Activated naive CD8-positive, alpha-beta T cell treated with anti-CD3 and anti-CD28 coated beads, Interleukin-2, amount 10 ng/mL, durations not matched to agents 7 days and 5 days (primary cell): ENCODE measurements at regions not wholly inside any gene's neighbourhood (a gene's known extent, or its start where the extent isn't known, plus 50 kb on each side); places are given as distances from the start of the nearest gene placed in this dataset.

Experiments used
- ATAC-seq: fragments of 150-1000 bp; cut with Tn5 transposase; one replicate; pipeline ENCODE4 v1.10.0; 2021; ENCODE audit warnings: low read depth, moderate library complexity
- POLR2A ChIA-PET: fragments of 350-600 bp; sonication (Branson Sonifier 250); formaldehyde crosslinking; loops from one replicate; lab custom pipeline; 2021; ENCODE audit warnings: antibody characterized with exemption; lab: Charles Lee
- DNase-seq: peaks from one replicate; pipeline ENCODE4 v3.0.0; 2021
- H3K27ac Mint-ChIP-seq: one replicate; pipeline ENCODE4 v1.8.0; 2022; ENCODE audit warnings: mild to moderate bottlenecking, mixed read lengths
- H3K27me3 Mint-ChIP-seq: one replicate; pipeline ENCODE4 v1.8.0; 2022; ENCODE audit warnings: mild to moderate bottlenecking, moderate library complexity, mixed read lengths
- H3K36me3 Mint-ChIP-seq: one replicate; pipeline ENCODE4 v1.8.0; 2021; ENCODE audit warnings: mild to moderate bottlenecking, mixed read lengths
- H3K4me1 Mint-ChIP-seq: one replicate; pipeline ENCODE4 v1.8.0; 2021; ENCODE audit warnings: mixed read lengths
- H3K4me3 Mint-ChIP-seq: one replicate; pipeline ENCODE4 v1.8.0; 2022; ENCODE audit warnings: mild to moderate bottlenecking, moderate library complexity, mixed read lengths
- H3K9me3 Mint-ChIP-seq: one replicate; pipeline ENCODE4 v1.8.0; 2021; ENCODE audit warnings: mixed read lengths

- DNase-seq = no peak
- Mint-ChIP-seq H3K27me3 (no peaks in the 10 kb centered on the region), H3K36me3 (no peaks in the 10 kb centered on the region), H3K27ac (no peak overlapping the region), H3K4me1 (no peaks in the 10 kb centered on the region), H3K4me3 (no peak overlapping the region), H3K9me3 (peaks cover 2% of the 10 kb centered on the region)
- no peak for ATAC-seq
- POLR2A ChIA-PET = no interaction called here
These were observed 302.8 kb downstream of the FSCB start for GRCh38 chr14:44204061-44204835.

DNA sequence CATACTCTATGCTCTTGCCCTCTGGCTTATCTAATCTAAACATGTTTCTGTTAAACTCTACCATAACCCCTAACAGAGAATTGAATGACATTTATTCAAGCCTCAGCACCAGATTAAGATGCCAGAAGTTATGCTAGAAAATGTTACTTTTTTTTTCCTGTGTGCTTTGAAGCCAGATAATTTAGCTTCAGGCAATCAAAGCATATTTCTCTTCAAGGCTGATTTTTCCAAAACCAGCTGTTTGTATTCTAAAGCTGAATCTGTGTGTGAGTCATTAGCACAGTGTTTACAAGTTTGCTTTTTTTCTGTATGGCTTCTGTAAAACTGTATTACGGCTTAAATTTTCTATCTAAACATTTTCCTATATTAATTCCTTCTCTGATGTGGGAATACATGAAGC lies 326.1 kb downstream of the FSCB start:
- H3K36me3 Mint-ChIP-seq = no peaks in the 10 kb centered on the region
- no peak for ATAC-seq
- H3K4me3 Mint-ChIP-seq = no peak overlapping the region

GRCh38 chr14:44170556-44170955 lies 336.5 kb downstream of the FSCB start:
- DNase-seq = no peak
- Mint-ChIP-seq H3K9me3 (peaks cover 9% of the 10 kb centered on the region), H3K4me3 (no peak overlapping the region), H3K27ac (no peak overlapping the region), H3K4me1 (no peaks in the 10 kb centered on the region), H3K27me3 (no peaks in the 10 kb centered on the region), H3K36me3 (no peaks in the 10 kb centered on the region)
- ATAC-seq = no peak
- POLR2A ChIA-PET = no interaction called here

More for the DNA sequence above, 326.1 kb downstream of the FSCB start:
- POLR2A ChIA-PET = no interaction called here
- DNase-seq = no peak
- no peaks in the 10 kb centered on the region for H3K4me1 Mint-ChIP-seq
- no peaks in the 10 kb centered on the region for H3K27me3 Mint-ChIP-seq
- no peak overlapping the region for H3K27ac Mint-ChIP-seq
- peaks cover 10% of the 10 kb centered on the region for H3K9me3 Mint-ChIP-seq

DNA sequence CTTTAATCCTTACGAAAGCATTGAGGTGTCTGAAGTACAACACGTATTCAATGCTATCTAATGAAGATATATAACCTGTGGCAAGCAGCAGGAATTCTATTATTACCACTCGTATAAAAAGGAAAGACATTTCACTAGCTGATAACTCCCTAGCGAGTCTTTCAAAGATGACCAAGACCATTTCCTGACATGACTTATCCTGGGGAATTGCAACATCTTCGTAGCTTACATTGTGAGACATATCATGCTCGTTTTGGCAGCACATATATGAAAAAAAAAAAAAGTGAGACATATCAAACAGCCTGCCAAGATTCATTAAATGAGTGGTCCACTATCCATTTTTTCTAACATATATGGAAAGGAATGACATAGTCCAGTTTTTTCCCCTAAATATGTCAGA lies 337.0 kb downstream of the FSCB start:
- no peaks in the 10 kb centered on the region for H3K36me3 Mint-ChIP-seq
- DNase-seq (no peak), ATAC-seq (no peak)
- H3K27ac Mint-ChIP-seq = no peak overlapping the region
- no peaks in the 10 kb centered on the region for H3K4me1 Mint-ChIP-seq
- POLR2A ChIA-PET = no interaction called here
- no peaks in the 10 kb centered on the region for H3K27me3 Mint-ChIP-seq
- H3K9me3 Mint-ChIP-seq = peaks cover 8% of the 10 kb centered on the region
- no peak overlapping the region for H3K4me3 Mint-ChIP-seq

DNA sequence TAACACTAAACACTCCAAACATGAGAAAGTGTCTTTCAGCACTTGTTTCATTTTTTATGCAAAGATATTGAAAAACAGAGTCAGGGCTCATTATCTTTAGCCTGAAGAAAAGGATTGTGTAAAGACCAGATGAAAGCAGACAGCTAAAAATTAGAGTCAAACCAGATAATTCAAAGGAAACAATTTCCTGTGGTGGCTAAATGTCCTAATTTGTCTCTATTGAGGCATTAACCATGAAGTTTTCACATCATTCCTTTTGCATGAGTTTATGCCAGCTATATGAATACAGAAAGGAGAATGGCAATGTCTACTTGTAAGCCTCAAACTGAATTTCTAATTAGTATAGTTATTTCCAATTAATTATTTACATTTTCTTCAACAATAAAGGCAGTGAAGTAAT lies 338.5 kb downstream of the FSCB start:
- no peaks in the 10 kb centered on the region for H3K4me1 Mint-ChIP-seq
- POLR2A ChIA-PET = no interaction called here
- H3K4me3 Mint-ChIP-seq = no peak overlapping the region
- no peaks in the 10 kb centered on the region for H3K36me3 Mint-ChIP-seq
- H3K9me3 Mint-ChIP-seq = no peaks in the 10 kb centered on the region
- DNase-seq (no peak), ATAC-seq (no peak)
- no peaks in the 10 kb centered on the region for H3K27me3 Mint-ChIP-seq
- H3K27ac Mint-ChIP-seq = no peak overlapping the region

DNA sequence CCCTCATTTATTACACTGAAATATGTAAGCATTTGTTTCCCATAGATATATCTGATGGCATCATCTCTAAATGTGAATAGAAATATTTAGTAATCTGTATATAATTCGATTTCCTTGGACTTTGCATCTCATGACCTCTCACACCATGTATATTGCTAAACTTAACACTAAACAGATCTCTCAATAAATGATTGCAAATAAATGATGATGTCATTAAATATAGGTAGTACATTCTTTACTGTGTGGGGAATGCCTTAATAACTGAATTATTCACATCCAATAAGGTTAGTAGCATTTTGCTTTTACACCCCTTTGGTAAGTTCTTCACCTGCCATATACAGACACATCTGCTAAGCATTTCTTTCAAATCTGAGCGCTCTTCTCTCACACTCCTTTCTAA lies 340.5 kb downstream of the FSCB start:
- H3K27ac Mint-ChIP-seq = no peak overlapping the region

GRCh38 chr14:44165936-44166335 lies 341.1 kb downstream of the FSCB start:
- no peaks in the 10 kb centered on the region for H3K4me1 Mint-ChIP-seq
- no peaks in the 10 kb centered on the region for H3K27me3 Mint-ChIP-seq
- no peaks in the 10 kb centered on the region for H3K36me3 Mint-ChIP-seq
- H3K9me3 Mint-ChIP-seq = peaks cover 1% of the 10 kb centered on the region
- H3K4me3 Mint-ChIP-seq = no peak overlapping the region
- DNase-seq (no peak), ATAC-seq (no peak)
- POLR2A ChIA-PET = no interaction called here
- H3K27ac Mint-ChIP-seq = no peak overlapping the region

More for the DNA sequence above, 340.5 kb downstream of the FSCB start:
- POLR2A ChIA-PET = no interaction called here
- DNase-seq (no peak), ATAC-seq (no peak)
- no peaks in the 10 kb centered on the region for H3K4me1 Mint-ChIP-seq
- H3K36me3 Mint-ChIP-seq = no peaks in the 10 kb centered on the region
- no peaks in the 10 kb centered on the region for H3K27me3 Mint-ChIP-seq
- no peak overlapping the region for H3K4me3 Mint-ChIP-seq
- H3K9me3 Mint-ChIP-seq = peaks cover 1% of the 10 kb centered on the region

GRCh38 chr14:44165286-44165685 lies 341.8 kb downstream of the FSCB start:
- H3K4me1 Mint-ChIP-seq = no peaks in the 10 kb centered on the region
- no peak overlapping the region for H3K27ac Mint-ChIP-seq
- POLR2A ChIA-PET = no interaction called here
- peaks cover 1% of the 10 kb centered on the region for H3K9me3 Mint-ChIP-seq
- no peak overlapping the region for H3K4me3 Mint-ChIP-seq
- no peak for ATAC-seq
- no peaks in the 10 kb centered on the region for H3K36me3 Mint-ChIP-seq
- no peaks in the 10 kb centered on the region for H3K27me3 Mint-ChIP-seq
- no peak for DNase-seq

GRCh38 chr14:44163946-44164345 lies 343.1 kb downstream of the FSCB start:
- H3K4me1 Mint-ChIP-seq = no peaks in the 10 kb centered on the region
- H3K36me3 Mint-ChIP-seq = no peaks in the 10 kb centered on the region
- POLR2A ChIA-PET = no interaction called here
- H3K27ac Mint-ChIP-seq = no peak overlapping the region
- no peaks in the 10 kb centered on the region for H3K27me3 Mint-ChIP-seq
- no peak overlapping the region for H3K4me3 Mint-ChIP-seq
- no peak for ATAC-seq
- peaks cover 1% of the 10 kb centered on the region for H3K9me3 Mint-ChIP-seq
- no peak for DNase-seq

DNA sequence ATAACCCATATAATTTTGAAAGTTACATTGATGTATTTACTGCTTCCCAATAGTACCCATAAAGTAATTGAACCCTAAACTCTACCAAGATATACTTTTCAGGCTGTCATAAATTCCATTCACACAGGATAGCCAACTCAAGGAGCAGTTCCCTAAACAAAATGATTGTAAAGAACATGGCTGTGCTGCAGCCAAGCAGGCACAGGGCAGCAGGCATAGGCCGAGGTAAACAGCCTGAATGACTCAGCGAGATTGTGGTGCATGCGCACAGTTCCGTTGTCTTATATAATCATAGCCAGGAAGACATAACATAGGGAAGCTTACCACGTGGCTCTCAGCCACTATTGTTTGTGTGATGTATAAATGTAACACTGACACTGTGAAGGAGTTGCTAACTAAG lies 344.9 kb downstream of the FSCB start:
- DNase-seq (no peak), ATAC-seq (no peak)
- no peak overlapping the region for H3K4me3 Mint-ChIP-seq
- H3K27ac Mint-ChIP-seq = no peak overlapping the region
- no peaks in the 10 kb centered on the region for H3K36me3 Mint-ChIP-seq
- POLR2A ChIA-PET = no interaction called here
- peaks cover 4% of the 10 kb centered on the region for H3K9me3 Mint-ChIP-seq
- H3K27me3 Mint-ChIP-seq = no peaks in the 10 kb centered on the region
- H3K4me1 Mint-ChIP-seq = no peaks in the 10 kb centered on the region

GRCh38 chr14:44154874-44155273 lies 352.2 kb downstream of the FSCB start:
- POLR2A ChIA-PET = no interaction called here
- Mint-ChIP-seq H3K4me1 (no peaks in the 10 kb centered on the region), H3K27me3 (no peaks in the 10 kb centered on the region), H3K4me3 (no peak overlapping the region), H3K27ac (no peak overlapping the region), H3K9me3 (peaks cover 11% of the 10 kb centered on the region), H3K36me3 (no peaks in the 10 kb centered on the region)
- no peak for DNase-seq
- ATAC-seq = no peak

DNA sequence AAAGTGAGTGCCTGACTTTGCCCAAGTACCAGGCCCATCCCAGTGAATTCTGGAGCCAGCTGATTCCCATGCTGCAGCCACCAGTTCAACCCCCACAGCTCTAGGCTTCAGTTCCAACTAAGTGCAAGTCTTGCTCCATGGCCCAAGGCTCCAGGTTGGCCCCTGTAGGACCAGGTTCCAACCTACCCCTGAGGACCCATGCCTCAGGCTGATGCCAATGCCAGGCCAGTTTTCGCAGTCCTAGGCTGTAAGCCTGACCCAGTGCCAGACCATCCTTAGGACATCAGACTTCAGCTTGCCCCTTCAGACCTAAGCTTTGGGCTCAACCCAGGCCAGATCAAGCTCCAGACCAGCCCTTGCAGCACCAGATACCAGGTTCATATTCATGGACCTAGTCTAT lies 352.6 kb downstream of the FSCB start:
- DNase-seq (no peak), ATAC-seq (no peak)
- H3K4me1 Mint-ChIP-seq = no peaks in the 10 kb centered on the region
- H3K9me3 Mint-ChIP-seq = peaks cover 11% of the 10 kb centered on the region
- no peaks in the 10 kb centered on the region for H3K36me3 Mint-ChIP-seq
- H3K4me3 Mint-ChIP-seq = no peak overlapping the region
- POLR2A ChIA-PET = no interaction called here
- H3K27me3 Mint-ChIP-seq = no peaks in the 10 kb centered on the region
- H3K27ac Mint-ChIP-seq = no peak overlapping the region

- Mint-ChIP-seq H3K4me3 (no peak overlapping the region), H3K27ac (no peak overlapping the region), H3K27me3 (no peaks in the 10 kb centered on the region), H3K4me1 (no peaks in the 10 kb centered on the region), H3K9me3 (peaks cover 7% of the 10 kb centered on the region), H3K36me3 (no peaks in the 10 kb centered on the region)
- ATAC-seq = no peak
- POLR2A ChIA-PET = no interaction called here
- DNase-seq = no peak
These were observed 355.8 kb downstream of the FSCB start for GRCh38 chr14:44151130-44151820.

GRCh38 chr14:44149597-44149996 lies 357.5 kb downstream of the FSCB start:
- ATAC-seq (no peak), DNase-seq (no peak)
- H3K9me3 Mint-ChIP-seq = peaks cover 4% of the 10 kb centered on the region
- no peaks in the 10 kb centered on the region for H3K4me1 Mint-ChIP-seq
- POLR2A ChIA-PET = no interaction called here
- H3K4me3 Mint-ChIP-seq = no peak overlapping the region
- H3K27me3 Mint-ChIP-seq = no peaks in the 10 kb centered on the region
- no peak overlapping the region for H3K27ac Mint-ChIP-seq
- H3K36me3 Mint-ChIP-seq = no peaks in the 10 kb centered on the region
